IMR-90 (cell line): ENCODE measurements at regions not wholly inside any gene's neighbourhood (a gene's known extent, or its start where the extent isn't known, plus 50 kb on each side); places are given as distances from the start of the nearest gene placed in this dataset.

ENCODE experiments used
- ATAC-seq: fragments of 200-7000 bp; cut with Tn5 transposase; 2 replicates; pipeline ENCODE4 v1.9.1; 2020; ENCODE audit warnings: low read depth, mild to moderate bottlenecking, moderate library complexity
- BruUV-seq: library from RNA; stranded (reverse); fragments of 400-500 nt; replicated peaks from 2 replicates; lab custom pipeline; 2021; lab: Mats Ljungman, UMichigan
- CTCF ChIA-PET: fragments of 300-600 bp; formaldehyde crosslinking; extraction: SDS; loops from one replicate; lab custom pipeline; 2021; ENCODE audit warnings: antibody characterized with exemption; lab: Yijun Ruan, JAX
- POLR2A ChIA-PET: fragments of 300-600 bp; sonication (Branson Sonifier 250); formaldehyde crosslinking; loops from one replicate; lab custom pipeline; 2022; ENCODE audit warnings: antibody characterized with exemption; ENCODE audit not compliant: unreplicated experiment; lab: Charles Lee
- DNase-seq: peaks from one replicate; pipeline ENCODE4 v3.0.0; 2013
- H2AFZ ChIP-seq: replicated peaks from 2 replicates; pipeline ENCODE3; 2013; ENCODE audit warnings: low read length, mild to moderate bottlenecking; ENCODE audit not compliant: poor library complexity
- H2AK5ac ChIP-seq: 2 replicates; pipeline ENCODE4 v1.6.1; 2013; ENCODE audit warnings: low read depth, low read length, inconsistent platforms
- H2AK9ac ChIP-seq: replicated peaks from 2 replicates; pipeline ENCODE3; 2013; ENCODE audit warnings: mild to moderate bottlenecking, low read depth, low read length, moderate library complexity; ENCODE audit not compliant: poor library complexity
- H2BK120ac ChIP-seq: 2 replicates; pipeline ENCODE4 v1.6.1; 2013; ENCODE audit warnings: low read depth, low read length, inconsistent platforms
- H2BK15ac ChIP-seq: 3 replicates; pipeline ENCODE4 v1.6.1; 2013; ENCODE audit warnings: low read depth, low read length, inconsistent platforms
- H2BK20ac ChIP-seq: 2 replicates; pipeline ENCODE4 v1.6.1; 2013; ENCODE audit warnings: low read depth, mild to moderate bottlenecking, inconsistent platforms, low read length, moderate library complexity
- H2BK5ac ChIP-seq: 2 replicates; pipeline ENCODE4 v1.6.1; 2013; ENCODE audit warnings: mild to moderate bottlenecking, low read depth, low read length, inconsistent platforms; ENCODE audit not compliant: poor library complexity, severe bottlenecking
- H3K14ac ChIP-seq: replicated peaks from 2 replicates; pipeline ENCODE4 v1.6.1; 2013; ENCODE audit warnings: low read depth, low read length, inconsistent platforms
- H3K18ac ChIP-seq: 2 replicates; pipeline ENCODE4 v1.6.1; 2013; ENCODE audit warnings: low read depth, low read length, control low read depth
- H3K23ac ChIP-seq: 2 replicates; pipeline ENCODE4 v1.6.1; 2013; ENCODE audit warnings: low read depth, low read length, inconsistent platforms
- H3K27ac ChIP-seq: 2 replicates; pipeline ENCODE4 v1.5.1; 2013; ENCODE audit warnings: mild to moderate bottlenecking, control low read depth, low read length; ENCODE audit not compliant: insufficient read depth
- H3K27me3 ChIP-seq: 2 replicates; pipeline ENCODE4 v1.6.1; 2013; ENCODE audit warnings: low read length; ENCODE audit not compliant: control insufficient read depth, insufficient read depth
- H3K36me3 ChIP-seq: 2 replicates; pipeline ENCODE4 v1.6.1; 2013; ENCODE audit warnings: low read length, mixed read lengths; ENCODE audit not compliant: control insufficient read depth, insufficient read depth
- H3K4ac ChIP-seq: 2 replicates; pipeline ENCODE4 v1.6.1; 2013; ENCODE audit warnings: low read depth, low read length, inconsistent platforms
- H3K4me1 ChIP-seq: 2 replicates; pipeline ENCODE4 v1.6.1; 2013; ENCODE audit warnings: low read length, mixed read lengths; ENCODE audit not compliant: control insufficient read depth, insufficient read depth
- H3K4me2 ChIP-seq: 2 replicates; pipeline ENCODE4 v1.6.1; 2013; ENCODE audit warnings: low read depth, mild to moderate bottlenecking, control low read depth, low read length, moderate library complexity
- H3K4me3 ChIP-seq: 2 replicates; pipeline ENCODE4 v1.5.1; 2013; ENCODE audit warnings: low read depth, mild to moderate bottlenecking, control low read depth, low read length, moderate library complexity; ENCODE audit not compliant: insufficient read depth
- H3K56ac ChIP-seq: 2 replicates; pipeline ENCODE4 v1.6.1; 2013; ENCODE audit warnings: low read length, inconsistent platforms; ENCODE audit not compliant: insufficient read depth; ENCODE audit errors: extremely low read depth
- H3K79me1 ChIP-seq, 2 experiments: 2 replicates each; pipeline ENCODE4 v1.6.1; 2013; ENCODE audit warnings: low read length in 2 of 2, inconsistent platforms in 1 of 2, low read depth in 1 of 2
- H3K9ac ChIP-seq: 2 replicates; pipeline ENCODE4 v1.6.1; 2013; ENCODE audit warnings: low read depth, low read length, control low read depth
- H3K9me1 ChIP-seq: 2 replicates; pipeline ENCODE4 v1.6.1; 2013; ENCODE audit warnings: low read length, inconsistent platforms; ENCODE audit not compliant: insufficient read depth
- H3K9me3 ChIP-seq: 2 replicates; pipeline ENCODE4 v1.6.1; 2013; ENCODE audit warnings: low read length; ENCODE audit not compliant: control insufficient read depth, insufficient read depth
- H4K20me1 ChIP-seq: 2 replicates; pipeline ENCODE4 v1.6.1; 2013; ENCODE audit warnings: low read length, inconsistent platforms; ENCODE audit not compliant: insufficient read depth
- H4K5ac ChIP-seq: 2 replicates; pipeline ENCODE4 v1.6.1; 2013; ENCODE audit warnings: mild to moderate bottlenecking, low read depth, low read length, control low read depth
- H4K8ac ChIP-seq, 2 experiments: 2 replicates each; pipeline ENCODE4 v1.6.1; 2013; ENCODE audit warnings: low read depth in 2 of 2, low read length in 2 of 2, control low read depth in 1 of 2, inconsistent platforms in 1 of 2
- H4K91ac ChIP-seq: 2 replicates; pipeline ENCODE4 v1.6.1; 2013; ENCODE audit warnings: low read depth, low read length, inconsistent platforms; ENCODE audit not compliant: insufficient read depth
- CEBPB ChIP-seq: IDR thresholded peaks from 2 replicates; pipeline ENCODE4 v1.6.1; 2012; ENCODE audit warnings: low read depth, low read length, improper control_type of control experiment
- CTCF ChIP-seq: conservative IDR thresholded peaks from 2 replicates; pipeline ENCODE4 v1.5.1; 2012; ENCODE audit warnings: mild to moderate bottlenecking, low read depth, low read length, improper control_type of control experiment
- ELK1 ChIP-seq: fragments of 150-350 bp; IDR thresholded peaks from 2 replicates; pipeline ENCODE4 v1.6.1; 2016; ENCODE audit warnings: low read depth, mild to moderate bottlenecking, low read length, moderate library complexity, borderline replicate concordance
- FOS ChIP-seq: fragments of 150-350 bp; IDR thresholded peaks from 2 replicates; pipeline ENCODE4 v1.6.1; 2016; ENCODE audit warnings: low read depth, low read length
- MAFK ChIP-seq: IDR thresholded peaks from 2 replicates; pipeline ENCODE4 v1.6.1; 2012; ENCODE audit warnings: low read depth, low read length, improper control_type of control experiment
- MAZ ChIP-seq: IDR thresholded peaks from 2 replicates; pipeline ENCODE4 v1.6.1; 2012; ENCODE audit warnings: low read depth, mild to moderate bottlenecking, low read length, improper control_type of control experiment, moderate library complexity, borderline replicate concordance
- MXI1 ChIP-seq: IDR thresholded peaks from 2 replicates; pipeline ENCODE4 v1.6.1; 2012; ENCODE audit warnings: low read depth, mild to moderate bottlenecking, low read length, moderate library complexity, borderline replicate concordance
- POLR2A ChIP-seq: IDR thresholded peaks from 2 replicates; pipeline ENCODE4 v1.6.1; 2012; ENCODE audit warnings: mild to moderate bottlenecking, low read depth, low read length
- RCOR1 ChIP-seq: IDR thresholded peaks from 2 replicates; pipeline ENCODE4 v1.6.1; 2012; ENCODE audit warnings: mild to moderate bottlenecking, low read length, improper control_type of control experiment; ENCODE audit not compliant: insufficient replicate concordance
- RFX5 ChIP-seq: IDR thresholded peaks from 2 replicates; pipeline ENCODE4 v1.8.0; 2012; ENCODE audit warnings: low read depth, mild to moderate bottlenecking, low read length, moderate library complexity
- SMC3 ChIP-seq: fragments of 150-350 bp; IDR thresholded peaks from 2 replicates; pipeline ENCODE4 v1.6.1; 2016; ENCODE audit warnings: low read depth, mild to moderate bottlenecking, antibody characterized with exemption, low read length, moderate library complexity
- USF2 ChIP-seq: fragments of 150-350 bp; IDR thresholded peaks from 2 replicates; pipeline ENCODE4 v1.6.1; 2017; ENCODE audit warnings: mild to moderate bottlenecking, antibody characterized with exemption, low read length, low read depth
- WGBS, 2 experiments: methylation state at CpG; one replicate each; pipeline versions ENCODE4 v1.1.5 to v1.1.7; 2013; ENCODE audit warnings: missing lambda C conversion rate in 2 of 2; ENCODE audit not compliant: insufficient read length in 1 of 2; ENCODE audit errors: extremely low coverage in 2 of 2; 5-methylcytosine and 5-hydroxymethylcytosine counted together
- dilution Hi-C: fragments of 300-500 bp; cut with HindIII; formaldehyde crosslinking; loops from one replicate; pipeline ENCODE4 v1.14.3; 2018; ENCODE audit warnings: low sequenced_read_pairs; ENCODE audit not compliant: unreplicated experiment
- in situ Hi-C: fragments of 300-500 bp; cut with MboI; formaldehyde crosslinking; loops from 3 replicates; pipeline ENCODE4 v1.14.3; 2019; ENCODE audit warnings: low sequenced_read_pairs, inconsistent platforms, mixed read lengths
- intact Hi-C: fragments of 100-400 bp; cut with micrococcal nuclease; formaldehyde crosslinking; loops from 2 replicates; pipeline ENCODE4 v1.10.0; 2022

GRCh38 chr2:71891155-71891554 is 256.5 kb downstream of the CYP26B1 start:
- no peak overlapping the region for H4K5ac ChIP-seq
- BruUV-seq, result no TSS peak
- dilution Hi-C loops (no loop called here), in situ Hi-C loops (no loop called here), intact Hi-C loops (no loop called here)
- H4K20me1 ChIP-seq, result no peaks in the 10 kb centered on the region
- no peak overlapping the region for H3K23ac ChIP-seq
- no peak overlapping the region for H3K18ac ChIP-seq
- H4K8ac ChIP-seq, result no peak overlapping the region
- no peak overlapping the region for H3K27ac ChIP-seq
- H2AFZ ChIP-seq, result no peak overlapping the region
- H3K4me1 ChIP-seq, result no peaks in the 10 kb centered on the region
- no peak overlapping the region for H2BK120ac ChIP-seq
- no peak for TF ChIP-seq CEBPB
- no peak for TF ChIP-seq MXI1
- TF ChIP-seq RFX5, result no peak
- TF ChIP-seq MAZ, result no peak
- no peak for TF ChIP-seq ELK1
- TF ChIP-seq SMC3, result no peak
- TF ChIP-seq USF2, result no peak
- TF ChIP-seq CTCF, result no peak
- TF ChIP-seq MAFK, result no peak
- no peak for TF ChIP-seq FOS
- no peak for TF ChIP-seq RCOR1
- TF ChIP-seq POLR2A, result no peak
- H3K79me1 ChIP-seq, result no peaks in the 10 kb centered on the region
- H2BK20ac ChIP-seq, result no peak overlapping the region
- no peak overlapping the region for H2BK5ac ChIP-seq
- no peak overlapping the region for H3K4me2 ChIP-seq
- POLR2A ChIA-PET, result no interaction called here
- H3K4ac ChIP-seq, result no peak overlapping the region
- no peaks in the 10 kb centered on the region for H3K9me3 ChIP-seq
- no peak overlapping the region for H2BK15ac ChIP-seq
- CTCF ChIA-PET, result no interaction called here
- 0% methylated on average over 1 of the region's 5 CpGs; no CpG with 5 or more reads in 1 of the 2 experiments for WGBS, 2 experiments
- no peaks in the 10 kb centered on the region for H3K9me1 ChIP-seq
- H3K56ac ChIP-seq, result no peak overlapping the region
- H3K27me3 ChIP-seq, result peaks cover 34% of the 10 kb centered on the region
- no peak overlapping the region for H2AK5ac ChIP-seq
- H4K91ac ChIP-seq, result no peak overlapping the region
- ATAC-seq (no peak), DNase-seq (no peak)
- no peak overlapping the region for H2AK9ac ChIP-seq
- no peak overlapping the region for H3K4me3 ChIP-seq
- H3K36me3 ChIP-seq, result no peaks in the 10 kb centered on the region
- H3K9ac ChIP-seq, result no peak overlapping the region
- no peak overlapping the region for H3K14ac ChIP-seq
